ENCODE measurements at regions not wholly inside any gene's neighbourhood (a gene's known extent, or its start where the extent isn't known, plus 50 kb on each side); places are given as distances from the start of the nearest gene placed in this dataset.

DNA sequence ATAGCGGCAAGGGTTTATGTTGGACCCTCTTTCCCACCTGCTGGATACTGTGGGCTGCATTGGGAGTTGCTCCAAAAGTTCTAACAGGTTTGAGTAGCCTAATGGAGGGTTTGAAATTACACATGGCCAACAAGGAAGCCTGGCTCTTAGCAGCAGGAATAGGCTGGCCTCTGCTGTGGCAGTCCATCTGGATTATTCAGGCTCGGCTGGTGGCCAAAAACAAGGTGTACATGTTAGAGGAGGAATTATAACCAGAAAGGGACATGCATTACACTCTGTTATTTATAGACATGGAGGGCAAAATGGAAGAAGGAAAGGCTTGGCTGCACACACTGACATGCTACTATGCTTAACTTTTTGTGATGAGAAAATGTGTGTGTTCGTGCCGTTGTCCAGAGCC is 61.1 kb upstream of the NRXN1 start (continued):
- TF ChIP-seq MTA2 (IDR thresholded peaks at IDR 0.05; ENCODE audit: low read depth) (no peak), EED (IDR thresholded peaks at IDR 0.05; ENCODE audit: low read depth) (no peak), MXI1 (IDR thresholded peaks at IDR 0.05; ENCODE audit: low read depth, low read length) (no peak), RUNX3 (IDR thresholded peaks at IDR 0.05; ENCODE audit: low read length) (no peak), FOS (IDR thresholded peaks at IDR 0.05; ENCODE audit: borderline replicate concordance, extremely low read depth, insufficient read length) (no peak), ZNF217 (IDR thresholded peaks at IDR 0.05) (no peak)
- TF ChIP-seq, protein P1, sequence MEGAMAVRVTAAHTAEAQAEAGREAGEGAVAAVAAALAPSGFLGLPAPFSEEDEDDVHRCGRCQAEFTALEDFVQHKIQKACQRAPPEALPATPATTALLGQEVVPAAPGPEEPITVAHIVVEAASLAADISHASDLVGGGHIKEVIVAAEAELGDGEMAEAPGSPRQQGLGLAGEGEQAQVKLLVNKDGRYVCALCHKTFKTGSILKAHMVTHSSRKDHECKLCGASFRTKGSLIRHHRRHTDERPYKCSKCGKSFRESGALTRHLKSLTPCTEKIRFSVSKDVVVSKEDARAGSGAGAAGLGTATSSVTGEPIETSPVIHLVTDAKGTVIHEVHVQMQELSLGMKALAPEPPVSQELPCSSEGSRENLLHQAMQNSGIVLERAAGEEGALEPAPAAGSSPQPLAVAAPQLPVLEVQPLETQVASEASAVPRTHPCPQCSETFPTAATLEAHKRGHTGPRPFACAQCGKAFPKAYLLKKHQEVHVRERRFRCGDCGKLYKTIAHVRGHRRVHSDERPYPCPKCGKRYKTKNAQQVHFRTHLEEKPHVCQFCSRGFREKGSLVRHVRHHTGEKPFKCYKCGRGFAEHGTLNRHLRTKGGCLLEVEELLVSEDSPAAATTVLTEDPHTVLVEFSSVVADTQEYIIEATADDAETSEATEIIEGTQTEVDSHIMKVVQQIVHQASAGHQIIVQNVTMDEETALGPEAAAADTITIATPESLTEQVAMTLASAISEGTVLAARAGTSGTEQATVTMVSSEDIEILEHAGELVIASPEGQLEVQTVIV (IDR thresholded peaks at IDR 0.05; ENCODE audit: borderline replicate concordance, partially characterized antibody) = no peak

DNA sequence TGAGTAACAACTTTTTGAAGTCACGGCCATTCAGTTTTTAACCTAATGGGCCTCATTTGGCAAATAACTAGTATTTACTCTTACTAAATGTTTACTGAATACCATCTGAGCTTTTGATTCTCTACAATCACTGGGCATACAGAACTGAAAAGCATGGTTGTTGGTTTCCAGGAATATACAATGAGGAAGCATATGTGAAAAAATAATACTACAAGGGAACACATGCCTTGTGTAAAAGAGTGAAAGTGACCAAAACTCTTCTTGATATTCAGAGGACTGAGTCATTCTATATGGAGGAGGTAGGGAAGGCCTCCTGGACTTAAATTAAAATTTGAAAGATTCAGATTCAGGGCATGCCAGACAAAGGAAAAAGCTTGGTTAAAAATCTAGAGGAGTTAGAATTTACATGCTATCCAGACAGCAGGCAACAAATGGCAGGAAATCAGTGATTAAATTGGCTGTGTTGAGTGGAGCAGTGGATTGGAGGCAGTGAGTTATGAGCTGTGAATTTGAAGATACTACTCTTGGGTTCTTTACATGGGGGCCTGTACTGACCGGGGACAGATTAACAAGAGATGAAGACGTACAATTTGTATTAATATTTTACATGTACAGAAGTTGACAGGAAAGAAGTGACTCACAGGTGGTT is 53.6 kb upstream of the NRXN1 start:
- CTCF ChIA-PET = no interaction called here
- no peak overlapping the region for H3K4me2 ChIP-seq (ENCODE audit: control insufficient read depth, insufficient read depth)
- no peaks in the 10 kb centered on the region for H3K9me3 ChIP-seq (replicated peaks; ENCODE audit: control insufficient read depth, insufficient read depth, low read length)
- H2AFZ ChIP-seq (ENCODE audit: control insufficient read depth, low read depth, low read length) = no peak overlapping the region
- no peak overlapping the region for H3K27ac ChIP-seq (ENCODE audit: control insufficient read depth, insufficient read depth)
- POLR2A ChIA-PET = no interaction called here
- in situ Hi-C loops (cut with MboI) = no loop called here
- FAIRE-seq = no peak
- no peak overlapping the region for H3K9ac ChIP-seq (ENCODE audit: control insufficient read depth, insufficient read depth, low read length)
- H4K20me1 ChIP-seq (ENCODE audit: control insufficient read depth, insufficient read depth) = no peaks in the 10 kb centered on the region
- SMC1A ChIA-PET (ENCODE audit: uncharacterized antibody, unreplicated experiment) = no interaction called here
- no peaks in the 10 kb centered on the region for H3K4me1 ChIP-seq (ENCODE audit: control insufficient read depth, insufficient read depth, low read length)
- DNase-seq (ENCODE audit: low read depth, low spot score) = no peak
- no peak overlapping the region for H3K4me3 ChIP-seq
- WGBS (ENCODE audit: insufficient coverage, insufficient replicate concordance, low lambda C conversion rate, missing lambda C conversion rate) = 15% methylated on average over 3 of the region's 3 CpGs
- RAD21 ChIA-PET (ENCODE audit: unreplicated experiment) = no interaction called here
- TF ChIP-seq, protein P2, sequence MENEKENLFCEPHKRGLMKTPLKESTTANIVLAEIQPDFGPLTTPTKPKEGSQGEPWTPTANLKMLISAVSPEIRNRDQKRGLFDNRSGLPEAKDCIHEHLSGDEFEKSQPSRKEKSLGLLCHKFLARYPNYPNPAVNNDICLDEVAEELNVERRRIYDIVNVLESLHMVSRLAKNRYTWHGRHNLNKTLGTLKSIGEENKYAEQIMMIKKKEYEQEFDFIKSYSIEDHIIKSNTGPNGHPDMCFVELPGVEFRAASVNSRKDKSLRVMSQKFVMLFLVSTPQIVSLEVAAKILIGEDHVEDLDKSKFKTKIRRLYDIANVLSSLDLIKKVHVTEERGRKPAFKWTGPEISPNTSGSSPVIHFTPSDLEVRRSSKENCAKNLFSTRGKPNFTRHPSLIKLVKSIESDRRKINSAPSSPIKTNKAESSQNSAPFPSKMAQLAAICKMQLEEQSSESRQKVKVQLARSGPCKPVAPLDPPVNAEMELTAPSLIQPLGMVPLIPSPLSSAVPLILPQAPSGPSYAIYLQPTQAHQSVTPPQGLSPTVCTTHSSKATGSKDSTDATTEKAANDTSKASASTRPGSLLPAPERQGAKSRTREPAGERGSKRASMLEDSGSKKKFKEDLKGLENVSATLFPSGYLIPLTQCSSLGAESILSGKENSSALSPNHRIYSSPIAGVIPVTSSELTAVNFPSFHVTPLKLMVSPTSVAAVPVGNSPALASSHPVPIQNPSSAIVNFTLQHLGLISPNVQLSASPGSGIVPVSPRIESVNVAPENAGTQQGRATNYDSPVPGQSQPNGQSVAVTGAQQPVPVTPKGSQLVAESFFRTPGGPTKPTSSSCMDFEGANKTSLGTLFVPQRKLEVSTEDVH (IDR thresholded peaks at IDR 0.05; ENCODE audit: low read depth, partially characterized antibody) = no peak
- TF ChIP-seq ZBED1 (IDR thresholded peaks at IDR 0.05; ENCODE audit: borderline replicate concordance) = no peak
- no peak for TF ChIP-seq MEF2A (IDR thresholded peaks at IDR 0.05; ENCODE audit: insufficient read depth, low read depth, low read length)
- TF ChIP-seq HCFC1 (IDR thresholded peaks at IDR 0.05; ENCODE audit: low read length) = no peak
- no peak for TF ChIP-seq POLR2AphosphoS2 (IDR thresholded peaks at IDR 0.05; ENCODE audit: low read depth, low read length)
- no peak for TF ChIP-seq BCL11A (IDR thresholded peaks at IDR 0.05; ENCODE audit: low read depth, low read length)
- H3K27me3 ChIP-seq (replicated peaks in 1 of 2; ENCODE audit: control insufficient read depth in 2 of 2, insufficient read depth in 2 of 2, low read length in 1 of 2) = no peaks in the 10 kb centered on the region
- no peak for ATAC-seq
- intact Hi-C loops (cut with micrococcal nuclease; ENCODE audit: unreplicated experiment) = no loop called here
- H3K36me3 ChIP-seq (ENCODE audit: control insufficient read depth in 2 of 2, insufficient read depth in 2 of 2, low read length in 1 of 2) = no peaks in the 10 kb centered on the region
- BruUV-seq (replicated peaks) = no TSS peak
- H3K79me2 ChIP-seq (ENCODE audit: control insufficient read depth, insufficient read depth, low read length) = no peaks in the 10 kb centered on the region
